K562 (cell line): ENCODE measurements at regions not wholly inside any gene's neighbourhood (a gene's known extent, or its start where the extent isn't known, plus 50 kb on each side); places are given as distances from the start of the nearest gene placed in this dataset.

Experiments
- ATAC-seq: fragments of 200-7000 bp; cut with Tn5 transposase; 3 replicates; pipeline ENCODE4 v1.9.1; 2020; ENCODE audit warnings: moderate library complexity
- BruUV-seq: library from RNA; stranded (reverse); fragments of 400-500 nt; replicated peaks from 2 replicates; lab custom pipeline; 2021; lab: Mats Ljungman, UMichigan
- CTCF ChIA-PET: fragments of 300-600 bp; formaldehyde crosslinking; extraction: SDS; loops from one replicate; lab custom pipeline; 2021; ENCODE audit warnings: low intra/inter-chr PET ratio; lab: Yijun Ruan, JAX
- POLR2A ChIA-PET: fragments of 300-600, 350-650 bp; sonication (Branson Sonifier 250); formaldehyde crosslinking; extraction: SDS; loops from one replicate; lab custom pipeline; 2021; ENCODE audit warnings: antibody characterized with exemption, inconsistent platforms; lab: Yijun Ruan, JAX
- DNase-seq, 4 experiments: peaks; one replicate each; pipeline versions ENCODE4 v3.0.0 to v3.0.0-alpha.2; 2011 to 2018; ENCODE audit warnings: low spot score in 3 of 4, mixed read lengths in 3 of 4; ENCODE audit errors: extremely low read depth in 1 of 4
- FAIRE-seq: peaks from 2 replicates; lab custom pipeline; 2011; peaks lifted over from hg19 to GRCh38; lab: Jason Lieb, UNC
- H2AFZ ChIP-seq: 2 replicates; pipeline ENCODE4 v1.6.0; 2011; ENCODE audit warnings: low read depth, low read length, control low read depth, inconsistent platforms
- H3K27ac ChIP-seq: fragments of 200-600 bp; 3 replicates; pipeline ENCODE4 v1.8.0; 2011; ENCODE audit warnings: low read depth, mild to moderate bottlenecking, control low read depth, inconsistent platforms, low read length, moderate library complexity, mixed read lengths; ENCODE audit errors: extremely low read depth
- H3K27me3 ChIP-seq, 2 experiments: fragments of 300-600 bp in 1 of 2; 2 replicates in 1 of 2; 3 replicates in 1 of 2; pipeline versions ENCODE4 v1.6.0 to v1.8.0; 2011; ENCODE audit warnings: inconsistent platforms in 2 of 2, low read length in 2 of 2, mild to moderate bottlenecking in 1 of 2, mixed read lengths in 1 of 2, moderate library complexity in 1 of 2; ENCODE audit not compliant: control insufficient read depth in 2 of 2, insufficient read depth in 2 of 2
- H3K36me3 ChIP-seq: fragments of 300-600 bp; 3 replicates; pipeline ENCODE4 v1.8.0; 2011; ENCODE audit warnings: mild to moderate bottlenecking, low read length, inconsistent platforms; ENCODE audit not compliant: control insufficient read depth, insufficient read depth
- H3K4me1 ChIP-seq, 2 experiments: fragments of 200-600 bp in 1 of 2; replicated peaks in 1 of 2; 2 replicates in 1 of 2; 3 replicates in 1 of 2; pipeline versions ENCODE4 v1.5.1 to v1.8.0; 2011; ENCODE audit warnings: inconsistent platforms in 2 of 2, low read length in 2 of 2, mild to moderate bottlenecking in 1 of 2, mixed read lengths in 1 of 2, moderate library complexity in 1 of 2; ENCODE audit not compliant: control insufficient read depth in 2 of 2, insufficient read depth in 2 of 2
- H3K4me2 ChIP-seq: 2 replicates; pipeline ENCODE4 v1.6.1; 2011; ENCODE audit warnings: low read length, control low read depth, inconsistent platforms, mixed read lengths; ENCODE audit not compliant: insufficient read depth
- H3K4me3 ChIP-seq: fragments of 200-600 bp; sonication (generic), shearing (Covaris generic); 2 replicates; pipeline ENCODE4 v1.5.1; 2016; ENCODE audit warnings: control low read depth, inconsistent platforms
- H3K79me2 ChIP-seq: fragments of 200-600 bp; 3 replicates; pipeline ENCODE4 v1.8.0; 2011; ENCODE audit warnings: low read length, inconsistent platforms; ENCODE audit not compliant: control insufficient read depth, insufficient read depth
- H3K9ac ChIP-seq, 2 experiments: 2 replicates each; pipeline versions ENCODE4 v1.6.0 to v1.6.1; 2011; ENCODE audit warnings: low read depth in 2 of 2, low read length in 2 of 2, control low read depth in 1 of 2, inconsistent platforms in 1 of 2, mild to moderate bottlenecking in 1 of 2, mixed read lengths in 1 of 2; ENCODE audit not compliant: insufficient read depth in 1 of 2
- H3K9me1 ChIP-seq: one replicate; pipeline ENCODE4 v1.6.0; 2011; ENCODE audit warnings: inconsistent platforms, mild to moderate bottlenecking, low read length, moderate library complexity; ENCODE audit not compliant: control insufficient read depth, insufficient read depth
- H3K9me3 ChIP-seq: replicated peaks from 2 replicates; pipeline ENCODE4 v1.5.1; 2011; ENCODE audit warnings: low read depth, low read length, inconsistent platforms; ENCODE audit not compliant: control insufficient read depth, insufficient read depth
- H4K20me1 ChIP-seq: replicated peaks from 2 replicates; pipeline ENCODE4 v1.6.1; 2011; ENCODE audit warnings: low read length, inconsistent platforms, mixed read lengths; ENCODE audit not compliant: control insufficient read depth, insufficient read depth
- ATF6 ChIP-seq: sonication (generic); formaldehyde crosslinking; IDR thresholded peaks from 2 replicates; pipeline ENCODE4 v1.4.0; 2020; ENCODE audit warnings: mild to moderate bottlenecking, missing genetic modification reagents
- CHD1 ChIP-seq: fragments of 200-600 bp; sonication (generic); IDR thresholded peaks from one replicate; pipeline ENCODE4 v1.6.1; 2012; ENCODE audit warnings: mild to moderate bottlenecking, moderate library complexity, low read length, inconsistent platforms
- EGR1 ChIP-seq: fragments of 450-650 bp; conservative IDR thresholded peaks from 2 replicates; pipeline ENCODE4 v1.6.1; 2017; ENCODE audit warnings: mild to moderate bottlenecking
- ELF1 ChIP-seq: fragments of 200-800 bp; sonication (Bioruptor generic); IDR thresholded peaks from 2 replicates; pipeline ENCODE4 v1.6.1; 2016; ENCODE audit warnings: missing genetic modification characterization, missing compliant biosample characterization
- ESRRA ChIP-seq: fragments of 450-650 bp; IDR thresholded peaks from 2 replicates; pipeline ENCODE4 v1.6.1; 2014; ENCODE audit warnings: low read depth, mild to moderate bottlenecking, moderate library complexity, borderline replicate concordance
- HLTF ChIP-seq: fragments of 450-650 bp; IDR thresholded peaks from 2 replicates; pipeline ENCODE4 v1.6.1; 2016
- HNRNPK ChIP-seq: fragments of 200-400 bp; formaldehyde crosslinking; IDR thresholded peaks from one replicate; pipeline ENCODE4 v1.6.1; 2018; ENCODE audit warnings: mild to moderate bottlenecking, low read depth, low read length; ENCODE audit not compliant: poor library complexity, severe bottlenecking
- HNRNPUL1 ChIP-seq: fragments of 200-400 bp; formaldehyde crosslinking; IDR thresholded peaks from 2 replicates; pipeline ENCODE4 v1.6.1; 2017; ENCODE audit warnings: low read length
- MED1 ChIP-seq: sonication (generic); formaldehyde crosslinking; IDR thresholded peaks from 2 replicates; pipeline ENCODE4 v1.8.1; 2023; ENCODE audit warnings: missing genetic modification reagents, borderline replicate concordance
- POU5F1 ChIP-seq: fragments of 150-350 bp; IDR thresholded peaks from 2 replicates; pipeline ENCODE4 v1.6.1; 2014; ENCODE audit warnings: borderline replicate concordance, low read length, low read depth, mild to moderate bottlenecking; ENCODE audit not compliant: partially characterized antibody
- PPARD ChIP-seq: fragments of 250-450 bp; sonication (Bioruptor Pico); IDR thresholded peaks from 2 replicates; pipeline ENCODE4 v1.8.0; 2022; ENCODE audit warnings: inconsistent platforms, mild to moderate bottlenecking, moderate library complexity
- RCOR1 ChIP-seq, 2 experiments: IDR thresholded peaks; 2 replicates each; pipeline ENCODE4 v1.6.1; 2012; ENCODE audit warnings: low read depth in 2 of 2, low read length in 2 of 2, borderline replicate concordance in 1 of 2, improper control_type of control experiment in 1 of 2
- SAP30 ChIP-seq: fragments of 200-600 bp; sonication (generic); IDR thresholded peaks from 2 replicates; pipeline ENCODE4 v1.6.1; 2012; ENCODE audit warnings: borderline replicate concordance, low read depth, mild to moderate bottlenecking, moderate library complexity, low read length, control low read depth, inconsistent platforms; ENCODE audit not compliant: insufficient read depth, poor library complexity, severe bottlenecking
- SMARCA4 ChIP-seq: fragments of 450-650 bp; IDR thresholded peaks from 2 replicates; pipeline ENCODE4 v1.6.1; 2016
- TEAD4 ChIP-seq, 2 experiments: sonication (generic) in 1 of 2; formaldehyde crosslinking in 1 of 2; IDR thresholded peaks; 2 replicates each; pipeline versions ENCODE4 v1.6.1 to v1.8.0; 2012 to 2022; ENCODE audit warnings: borderline replicate concordance in 1 of 2, inconsistent platforms in 1 of 2, low read length in 1 of 2, mild to moderate bottlenecking in 1 of 2, missing genetic modification reagents in 1 of 2
- TGIF2 ChIP-seq: sonication (generic); formaldehyde crosslinking; IDR thresholded peaks from 2 replicates; pipeline ENCODE4 v1.8.1; 2022; ENCODE audit warnings: mild to moderate bottlenecking, missing genetic modification reagents, moderate library complexity
- THRA ChIP-seq: fragments of 450-650 bp; IDR thresholded peaks from 2 replicates; pipeline ENCODE4 v1.6.1; 2017; ENCODE audit warnings: mild to moderate bottlenecking, moderate library complexity
- WGBS: fragments of 100-300 bp; shearing (Covaris generic); methylation state at CpG from one replicate; pipeline ENCODE4 v1.1.6; 2016; ENCODE audit warnings: low coverage, mixed read lengths; ENCODE audit not compliant: insufficient coverage; ENCODE audit errors: missing lambda C conversion rate; 5-methylcytosine and 5-hydroxymethylcytosine counted together
- in situ Hi-C: fragments of 300-500 bp; cut with MboI; formaldehyde crosslinking; loops from 4 replicates; pipeline ENCODE4 v1.15.0; 2018; ENCODE audit warnings: inconsistent platforms, mixed read lengths
- intact Hi-C: fragments of 100-400 bp; cut with micrococcal nuclease; formaldehyde crosslinking; loops from 2 replicates; pipeline ENCODE4 v1.14.2; 2022
- TF ChIP-seq, protein P1 (sequence below): fragments of 250-450 bp; sonication (Bioruptor Pico); IDR thresholded peaks from 2 replicates; pipeline ENCODE4 v1.4.0; 2020; ENCODE audit warnings: borderline replicate concordance

- 56% methylated on average over 1 of the region's 1 CpG for WGBS
- no peak for FAIRE-seq
- Histone ChIP-seq H3K9ac (no peak overlapping the region), H3K9me3 (no peaks in the 10 kb centered on the region), H3K79me2 (no peaks in the 10 kb centered on the region), H2AFZ (no peak overlapping the region), H4K20me1 (no peaks in the 10 kb centered on the region), H3K27me3 (no peaks in the 10 kb centered on the region), H3K4me3 (no peak overlapping the region), H3K4me1 (no peaks in the 10 kb centered on the region), H3K36me3 (peaks cover 13% of the 10 kb centered on the region; the same call in 2 of the 3 replicates), H3K4me2 (no peak overlapping the region), H3K9me1 (no peaks in the 10 kb centered on the region), H3K27ac (no peak overlapping the region)
- intact Hi-C loops: no loop called here
- BruUV-seq: no TSS peak
- CTCF ChIA-PET: no interaction called here
- POLR2A ChIA-PET: no interaction called here
- no peak for ATAC-seq
- TF ChIP-seq TEAD4 (IDR thresholded peaks at IDR 0.05; ENCODE audit: low read length) (no peak), TEAD4 (CRISPR knock-in tag; IDR thresholded peaks at IDR 0.05; ENCODE audit: borderline replicate concordance) (no peak), EGR1 (no peak), HNRNPUL1 (no peak), MED1 (CRISPR knock-in tag) (no peak), SMARCA4 (no peak), RCOR1 (IDR thresholded peaks at IDR 0.05; ENCODE audit: borderline replicate concordance in 1 of 2, low read depth in 2 of 2, low read length in 2 of 2) (no peak), ESRRA (no peak), ELF1 (no peak), CHD1 (no peak), THRA (no peak), PPARD (CRISPR knock-in tag) (no peak), ATF6 (CRISPR knock-in tag) (no peak), SAP30 (no peak), HNRNPK (no peak), POU5F1 (no peak), HLTF (no peak), TGIF2 (CRISPR knock-in tag) (no peak)
- TF ChIP-seq, protein P1, sequence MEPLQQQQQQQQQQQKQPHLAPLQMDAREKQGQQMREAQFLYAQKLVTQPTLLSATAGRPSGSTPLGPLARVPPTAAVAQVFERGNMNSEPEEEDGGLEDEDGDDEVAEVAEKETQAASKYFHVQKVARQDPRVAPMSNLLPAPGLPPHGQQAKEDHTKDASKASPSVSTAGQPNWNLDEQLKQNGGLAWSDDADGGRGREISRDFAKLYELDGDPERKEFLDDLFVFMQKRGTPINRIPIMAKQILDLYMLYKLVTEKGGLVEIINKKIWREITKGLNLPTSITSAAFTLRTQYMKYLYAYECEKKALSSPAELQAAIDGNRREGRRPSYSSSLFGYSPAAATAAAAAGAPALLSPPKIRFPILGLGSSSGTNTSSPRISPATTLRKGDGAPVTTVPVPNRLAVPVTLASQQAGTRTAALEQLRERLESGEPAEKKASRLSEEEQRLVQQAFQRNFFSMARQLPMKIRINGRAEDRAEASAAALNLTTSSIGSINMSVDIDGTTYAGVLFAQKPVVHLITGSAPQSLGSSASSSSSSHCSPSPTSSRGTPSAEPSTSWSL (CRISPR knock-in tag): no peak
- in situ Hi-C loops: no loop called here
- no peak for DNase-seq
Measured at GRCh38 chr2:75952173-75952572, 241.5 kb upstream of the GCFC2 start.
